ENCODE measurements at regions not wholly inside any gene's neighbourhood (a gene's known extent, or its start where the extent isn't known, plus 50 kb on each side); places are given as distances from the start of the nearest gene placed in this dataset.

DNA sequence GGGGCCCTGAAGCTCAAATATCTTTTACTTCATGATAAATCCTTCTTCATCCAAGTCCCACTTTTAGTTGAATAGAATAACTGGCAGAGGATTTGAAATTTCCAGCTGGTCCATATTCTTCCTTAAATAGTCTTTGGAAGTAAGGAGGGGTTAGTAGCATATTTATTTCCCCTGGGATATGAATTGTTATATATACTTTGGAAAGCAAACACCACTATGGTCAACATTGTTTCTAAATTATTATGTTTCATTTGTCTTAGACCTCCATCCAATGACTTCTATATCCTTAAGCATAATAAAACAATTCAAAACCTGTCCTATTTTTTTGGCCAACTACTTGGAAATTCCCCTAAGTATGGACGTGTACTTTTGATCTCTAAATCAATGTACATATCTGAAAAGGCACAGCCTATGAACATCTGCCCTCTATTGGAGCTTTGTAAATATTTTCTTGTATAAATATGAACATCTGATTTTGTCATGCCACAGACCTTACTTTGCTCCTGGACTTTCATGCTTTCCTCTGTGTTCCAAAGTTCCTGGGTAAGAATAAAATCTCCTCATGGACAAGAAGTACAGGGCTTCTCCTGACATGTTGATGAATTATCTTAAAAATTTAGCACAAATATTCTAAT is 1212.0 kb downstream of the GALC start:
- TF ChIP-seq POLR2A (IDR thresholded peaks at IDR 0.05): no peak
- TF ChIP-seq, protein P1, sequence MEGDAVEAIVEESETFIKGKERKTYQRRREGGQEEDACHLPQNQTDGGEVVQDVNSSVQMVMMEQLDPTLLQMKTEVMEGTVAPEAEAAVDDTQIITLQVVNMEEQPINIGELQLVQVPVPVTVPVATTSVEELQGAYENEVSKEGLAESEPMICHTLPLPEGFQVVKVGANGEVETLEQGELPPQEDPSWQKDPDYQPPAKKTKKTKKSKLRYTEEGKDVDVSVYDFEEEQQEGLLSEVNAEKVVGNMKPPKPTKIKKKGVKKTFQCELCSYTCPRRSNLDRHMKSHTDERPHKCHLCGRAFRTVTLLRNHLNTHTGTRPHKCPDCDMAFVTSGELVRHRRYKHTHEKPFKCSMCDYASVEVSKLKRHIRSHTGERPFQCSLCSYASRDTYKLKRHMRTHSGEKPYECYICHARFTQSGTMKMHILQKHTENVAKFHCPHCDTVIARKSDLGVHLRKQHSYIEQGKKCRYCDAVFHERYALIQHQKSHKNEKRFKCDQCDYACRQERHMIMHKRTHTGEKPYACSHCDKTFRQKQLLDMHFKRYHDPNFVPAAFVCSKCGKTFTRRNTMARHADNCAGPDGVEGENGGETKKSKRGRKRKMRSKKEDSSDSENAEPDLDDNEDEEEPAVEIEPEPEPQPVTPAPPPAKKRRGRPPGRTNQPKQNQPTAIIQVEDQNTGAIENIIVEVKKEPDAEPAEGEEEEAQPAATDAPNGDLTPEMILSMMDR (IDR thresholded peaks at IDR 0.05): no peak

Measured in adrenal gland (tissue), 5 donors.